HepG2 (cell line): ENCODE measurements at regions not wholly inside any gene's neighbourhood (a gene's known extent, or its start where the extent isn't known, plus 50 kb on each side); places are given as distances from the start of the nearest gene placed in this dataset.

Source experiments
- ATF7 ChIP-seq, 2 experiments: fragments of 450-650 bp in 1 of 2; sonication (generic) in 1 of 2; formaldehyde crosslinking in 1 of 2; IDR thresholded peaks; 2 replicates each; pipeline versions ENCODE4 v1.4.0 to v1.6.1; 2016 to 2020; ENCODE audit warnings: antibody characterized with exemption in 1 of 2, mild to moderate bottlenecking in 1 of 2, missing genetic modification reagents in 1 of 2
- CTCF ChIP-seq: sonication (generic); formaldehyde crosslinking; IDR thresholded peaks from 2 replicates; pipeline ENCODE4 v1.5.0; 2020; ENCODE audit warnings: mild to moderate bottlenecking, missing genetic modification reagents, moderate library complexity
- FOXA3 ChIP-seq: IDR thresholded peaks from 2 replicates; pipeline ENCODE4 v1.6.1; 2016; ENCODE audit warnings: missing genetic modification reagents, missing compliant biosample characterization
- HOXA3 ChIP-seq: sonication (generic); formaldehyde crosslinking; IDR thresholded peaks from 2 replicates; pipeline ENCODE4 v1.5.0; 2020; ENCODE audit warnings: missing genetic modification reagents
- JUND ChIP-seq: sonication (generic); formaldehyde crosslinking; IDR thresholded peaks from 2 replicates; pipeline ENCODE4 v1.8.0; 2022; ENCODE audit warnings: mild to moderate bottlenecking, missing genetic modification reagents
- KDM5A ChIP-seq: fragments of 200-600 bp; sonication (generic); IDR thresholded peaks from 2 replicates; pipeline ENCODE4 v1.7.0; 2018; ENCODE audit warnings: antibody characterized with exemption, mild to moderate bottlenecking, low read length, borderline replicate concordance
- MAX ChIP-seq: IDR thresholded peaks from 2 replicates; pipeline ENCODE4 v1.6.1; 2012; ENCODE audit warnings: inconsistent platforms
- POLR2A ChIP-seq, 2 experiments: IDR thresholded peaks; 2 replicates each; pipeline ENCODE4 v1.6.1; 2011; ENCODE audit warnings: low read depth in 2 of 2, low read length in 2 of 2, mild to moderate bottlenecking in 1 of 2, moderate library complexity in 1 of 2; ENCODE audit not compliant: insufficient read depth in 1 of 2
- REST ChIP-seq, 2 experiments: IDR thresholded peaks; 2 replicates each; pipeline ENCODE4 v1.6.1; 2011 to 2012; ENCODE audit warnings: low read length in 2 of 2, borderline replicate concordance in 1 of 2, low read depth in 1 of 2, mild to moderate bottlenecking in 1 of 2, moderate library complexity in 1 of 2
- RFX5 ChIP-seq: IDR thresholded peaks from 2 replicates; pipeline ENCODE4 v1.6.1; 2011; ENCODE audit warnings: low read depth, low read length, improper control_type of control experiment
- SMAD1 ChIP-seq: sonication (generic); formaldehyde crosslinking; IDR thresholded peaks from 2 replicates; pipeline ENCODE4 v1.4.0; 2020; ENCODE audit warnings: missing genetic modification reagents, low read depth, mild to moderate bottlenecking, borderline replicate concordance
- ZBTB33 ChIP-seq: sonication (generic); formaldehyde crosslinking; IDR thresholded peaks from 2 replicates; pipeline ENCODE4 v1.4.0; 2020; ENCODE audit warnings: missing genetic modification reagents
- ZNF44 ChIP-seq: sonication (generic); formaldehyde crosslinking; IDR thresholded peaks from 2 replicates; pipeline ENCODE4 v1.5.1; 2020; ENCODE audit warnings: mild to moderate bottlenecking, missing genetic modification reagents
- ZNF530 ChIP-seq: sonication (generic); formaldehyde crosslinking; IDR thresholded peaks from 2 replicates; pipeline ENCODE4 v1.5.0; 2020; ENCODE audit warnings: low read depth, mild to moderate bottlenecking, missing genetic modification reagents

GRCh38 chr4:175986668-175987067 is 79.0 kb upstream of the WDR17 start:
- TF ChIP-seq KDM5A = no peak
- no peak for TF ChIP-seq REST (IDR thresholded peaks at IDR 0.05; ENCODE audit: borderline replicate concordance in 1 of 2, low read depth in 1 of 2, low read length in 2 of 2)
- no peak for TF ChIP-seq ZNF44 (CRISPR knock-in tag)
- no peak for TF ChIP-seq RFX5
- TF ChIP-seq ZBTB33 (CRISPR knock-in tag) = no peak
- no peak for TF ChIP-seq ZNF530 (CRISPR knock-in tag)
- no peak for TF ChIP-seq CTCF (CRISPR knock-in tag)
- TF ChIP-seq JUND (CRISPR knock-in tag) = no peak
- TF ChIP-seq POLR2A (IDR thresholded peaks at IDR 0.05; ENCODE audit: insufficient read depth in 1 of 2, low read depth in 2 of 2, low read length in 2 of 2) = no peak
- no peak for TF ChIP-seq ATF7 (IDR thresholded peaks at IDR 0.05)
- no peak for TF ChIP-seq ATF7 (CRISPR knock-in tag; IDR thresholded peaks at IDR 0.05)
- TF ChIP-seq HOXA3 (CRISPR knock-in tag) = no peak
- TF ChIP-seq SMAD1 (CRISPR knock-in tag) = no peak
- no peak for TF ChIP-seq FOXA3 (CRISPR knock-in tag)
- TF ChIP-seq MAX = no peak
